ENCODE measurements at regions not wholly inside any gene's neighbourhood (a gene's known extent, or its start where the extent isn't known, plus 50 kb on each side); places are given as distances from the start of the nearest gene placed in this dataset.

GRCh38 chr17:69761767-69762321, 313.2 kb upstream of the KCNJ16 start:
- Histone ChIP-seq H3K9me3 (no peaks in the 10 kb centered on the region), H3K27ac (no peak overlapping the region), H3K4me3 (no peak overlapping the region), H3K4me1 (ENCODE audit: insufficient read depth) (peaks cover 3% of the 10 kb centered on the region), H3K27me3 (no peaks in the 10 kb centered on the region), H3K36me3 (no peaks in the 10 kb centered on the region)
- intact Hi-C loops (cut with DNase I), result no loop called here
- DNase-seq, result no peak
- WGBS, 3 donors, result 54 to 57% (median 56%) methylated on average over 4 of the region's 4 CpGs
- no peak for TF ChIP-seq CTCF (IDR thresholded peaks at IDR 0.05)
- TF ChIP-seq POLR2A (IDR thresholded peaks at IDR 0.05), result no peak
- no peak for TF ChIP-seq EP300 (IDR thresholded peaks at IDR 0.05)

GRCh38 chr17:69762359-69762758, 312.7 kb upstream of the KCNJ16 start:
- no peaks in the 10 kb centered on the region for H3K9me3 ChIP-seq
- no peak for DNase-seq
- no peak overlapping the region for H3K27ac ChIP-seq
- intact Hi-C loops (cut with DNase I), result no loop called here
- H3K36me3 ChIP-seq, result no peaks in the 10 kb centered on the region
- WGBS, 3 donors, result 10 to 31% (median 25%) methylated on average over 1 of the region's 1 CpG
- H3K27me3 ChIP-seq, result no peaks in the 10 kb centered on the region
- peaks cover 3% of the 10 kb centered on the region for H3K4me1 ChIP-seq (ENCODE audit: insufficient read depth)
- TF ChIP-seq CTCF (IDR thresholded peaks at IDR 0.05), result no peak
- no peak for TF ChIP-seq EP300 (IDR thresholded peaks at IDR 0.05)
- no peak for TF ChIP-seq POLR2A (IDR thresholded peaks at IDR 0.05)
- no peak overlapping the region for H3K4me3 ChIP-seq

GRCh38 chr17:69762766-69763165, 312.3 kb upstream of the KCNJ16 start:
- no peak for DNase-seq
- intact Hi-C loops (cut with DNase I), result no loop called here

GRCh38 chr17:69763503-69763902, 311.5 kb upstream of the KCNJ16 start:
- intact Hi-C loops (cut with DNase I), result no loop called here
- Histone ChIP-seq H3K36me3 (no peaks in the 10 kb centered on the region), H3K4me3 (no peak overlapping the region), H3K9me3 (no peaks in the 10 kb centered on the region), H3K27me3 (no peaks in the 10 kb centered on the region), H3K27ac (no peak overlapping the region), H3K4me1 (ENCODE audit: insufficient read depth) (peaks cover 3% of the 10 kb centered on the region)
- 80 to 93% (median 84%) methylated on average over 3 of the region's 3 CpGs for WGBS, 3 donors
- TF ChIP-seq CTCF (IDR thresholded peaks at IDR 0.05) (no peak), POLR2A (IDR thresholded peaks at IDR 0.05) (no peak), EP300 (IDR thresholded peaks at IDR 0.05) (no peak)
- no peak for DNase-seq

More at GRCh38 chr17:69762766-69763165, 312.3 kb upstream of the KCNJ16 start:
- Histone ChIP-seq H3K27ac (no peak overlapping the region), H3K27me3 (no peaks in the 10 kb centered on the region), H3K9me3 (no peaks in the 10 kb centered on the region), H3K4me3 (no peak overlapping the region), H3K4me1 (ENCODE audit: insufficient read depth) (peaks cover 3% of the 10 kb centered on the region), H3K36me3 (no peaks in the 10 kb centered on the region)
- TF ChIP-seq CTCF (IDR thresholded peaks at IDR 0.05), result no peak
- TF ChIP-seq EP300 (IDR thresholded peaks at IDR 0.05), result no peak
- TF ChIP-seq POLR2A (IDR thresholded peaks at IDR 0.05), result no peak
- 88 to 92% (median 92%) methylated on average over 2 of the region's 2 CpGs for WGBS, 3 donors

All from ovary (tissue), 7 donors.